Prostate gland (tissue), 2 donors: ENCODE measurements at regions not wholly inside any gene's neighbourhood (a gene's known extent, or its start where the extent isn't known, plus 50 kb on each side); places are given as distances from the start of the nearest gene placed in this dataset.

Experiments
- POLR2A ChIP-seq: fragments of 450-650 bp; IDR thresholded peaks from one replicate; pipeline ENCODE4 v1.6.1; 2016; ENCODE audit warnings: antibody characterized with exemption, mild to moderate bottlenecking
- TF ChIP-seq, protein P1 (sequence below), 4 experiments: fragments of 200-600 bp in 2 of 4; fragments of 450-650 bp in 2 of 4; sonication (generic) in 2 of 4; IDR thresholded peaks; 1 replicate in 3 of 4; 2 replicates in 1 of 4; pipeline ENCODE4 v1.5.1; 2016 to 2019; ENCODE audit warnings: antibody characterized with exemption in 4 of 4, mild to moderate bottlenecking in 2 of 4, moderate library complexity in 2 of 4

- TF ChIP-seq, protein P1, sequence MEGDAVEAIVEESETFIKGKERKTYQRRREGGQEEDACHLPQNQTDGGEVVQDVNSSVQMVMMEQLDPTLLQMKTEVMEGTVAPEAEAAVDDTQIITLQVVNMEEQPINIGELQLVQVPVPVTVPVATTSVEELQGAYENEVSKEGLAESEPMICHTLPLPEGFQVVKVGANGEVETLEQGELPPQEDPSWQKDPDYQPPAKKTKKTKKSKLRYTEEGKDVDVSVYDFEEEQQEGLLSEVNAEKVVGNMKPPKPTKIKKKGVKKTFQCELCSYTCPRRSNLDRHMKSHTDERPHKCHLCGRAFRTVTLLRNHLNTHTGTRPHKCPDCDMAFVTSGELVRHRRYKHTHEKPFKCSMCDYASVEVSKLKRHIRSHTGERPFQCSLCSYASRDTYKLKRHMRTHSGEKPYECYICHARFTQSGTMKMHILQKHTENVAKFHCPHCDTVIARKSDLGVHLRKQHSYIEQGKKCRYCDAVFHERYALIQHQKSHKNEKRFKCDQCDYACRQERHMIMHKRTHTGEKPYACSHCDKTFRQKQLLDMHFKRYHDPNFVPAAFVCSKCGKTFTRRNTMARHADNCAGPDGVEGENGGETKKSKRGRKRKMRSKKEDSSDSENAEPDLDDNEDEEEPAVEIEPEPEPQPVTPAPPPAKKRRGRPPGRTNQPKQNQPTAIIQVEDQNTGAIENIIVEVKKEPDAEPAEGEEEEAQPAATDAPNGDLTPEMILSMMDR (IDR thresholded peaks at IDR 0.05) = no peak
- TF ChIP-seq POLR2A = no peak
Measured at GRCh38 chr17:55607731-55608341, 96.6 kb upstream of the SMIM36 start.
